Posterior cingulate gyrus (tissue), 11 donors: ENCODE measurements at regions not wholly inside any gene's neighbourhood (a gene's known extent, or its start where the extent isn't known, plus 50 kb on each side); places are given as distances from the start of the nearest gene placed in this dataset.

Experiments used
- DNase-seq, 10 donors: peaks; one replicate each; pipeline versions ENCODE4 v3.0.0 to v3.0.0-alpha.2; 2020 to 2021; ENCODE audit warnings: mixed read lengths in 3 of 10
- intact Hi-C: fragments of 100-400 bp; cut with DNase I; formaldehyde crosslinking; loops from one replicate; pipeline ENCODE4 v1.15.1; 2023

DNA sequence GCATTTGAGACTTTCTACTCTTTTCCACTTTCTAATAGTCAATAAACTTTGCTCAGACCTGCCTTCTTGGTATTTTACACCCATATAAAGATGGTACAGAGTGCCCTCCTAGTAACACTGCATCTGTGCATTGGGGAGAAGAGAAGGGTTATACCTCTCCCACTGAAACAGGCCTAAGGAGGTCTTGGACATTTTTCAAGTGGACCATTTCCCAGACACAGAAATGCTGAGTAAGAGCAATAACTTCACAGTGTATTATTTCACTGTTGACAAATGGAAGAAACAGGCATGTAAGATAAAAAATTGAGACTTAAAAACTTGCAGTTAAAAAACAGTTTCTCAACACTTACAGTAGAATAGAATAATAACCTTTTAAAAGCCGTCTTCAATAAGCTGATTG lies 1224.0 kb upstream of the CDH18 start:
- intact Hi-C loops, result no loop called here
- no peak for DNase-seq

DNA sequence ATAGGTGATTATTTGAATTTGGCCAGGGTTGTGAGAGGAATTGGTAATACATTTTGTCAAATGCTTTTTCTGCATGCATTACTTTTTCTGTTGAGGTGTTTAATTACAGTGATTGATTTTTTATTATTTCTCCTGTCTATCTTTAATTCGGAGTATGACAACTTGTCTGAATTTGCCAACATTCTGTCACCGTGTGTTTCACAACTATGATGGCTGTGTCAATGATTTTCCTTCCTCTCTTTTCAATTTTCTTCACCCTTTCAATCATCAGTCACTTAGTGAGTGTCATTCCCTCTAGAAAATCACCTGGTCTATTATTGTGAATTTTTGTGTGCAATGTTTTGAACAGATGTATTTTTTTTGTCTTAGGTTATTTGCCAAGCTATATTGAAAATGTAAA lies 1221.4 kb upstream of the CDH18 start:
- no peak for DNase-seq
- intact Hi-C loops, result no loop called here

DNA sequence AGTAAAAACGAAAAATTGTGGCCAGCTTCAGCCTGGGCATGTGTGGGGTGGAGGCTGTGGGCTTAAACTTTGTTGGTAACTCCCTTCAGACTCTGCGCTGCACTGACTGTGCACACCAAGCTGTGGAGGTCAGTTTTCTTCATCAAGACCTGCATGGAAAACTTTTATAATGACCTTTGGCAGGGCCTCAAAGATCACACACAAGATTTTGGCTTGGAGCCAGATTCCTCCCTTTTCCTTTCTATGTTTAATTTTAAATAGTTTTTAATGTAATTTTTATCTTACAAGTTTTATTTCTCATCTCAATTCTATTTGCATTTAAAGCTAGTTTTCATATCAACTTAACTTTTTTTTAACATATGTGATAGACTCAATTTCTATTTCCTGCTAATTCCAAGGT lies 1211.1 kb upstream of the CDH18 start:
- intact Hi-C loops, result no loop called here
- DNase-seq, result no peak

DNA sequence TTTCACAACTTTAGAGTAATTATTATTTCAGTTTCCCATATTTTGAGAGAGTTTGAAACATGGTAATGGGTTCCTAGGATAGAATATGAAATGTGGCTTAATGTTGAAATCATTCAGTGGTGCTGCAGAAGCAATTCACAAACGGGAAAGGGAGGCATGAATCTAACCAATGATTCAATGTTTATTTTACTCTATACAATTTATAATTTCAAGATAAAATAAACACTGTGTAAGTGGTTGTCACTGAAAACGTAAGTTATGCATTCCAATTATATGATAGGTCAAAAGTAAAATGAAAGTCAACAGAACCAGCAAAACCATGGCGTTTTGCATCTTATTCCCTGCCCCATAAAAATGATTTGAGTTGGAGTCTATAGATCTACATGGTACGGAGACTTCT lies 1207.1 kb upstream of the CDH18 start:
- intact Hi-C loops, result no loop called here

DNA sequence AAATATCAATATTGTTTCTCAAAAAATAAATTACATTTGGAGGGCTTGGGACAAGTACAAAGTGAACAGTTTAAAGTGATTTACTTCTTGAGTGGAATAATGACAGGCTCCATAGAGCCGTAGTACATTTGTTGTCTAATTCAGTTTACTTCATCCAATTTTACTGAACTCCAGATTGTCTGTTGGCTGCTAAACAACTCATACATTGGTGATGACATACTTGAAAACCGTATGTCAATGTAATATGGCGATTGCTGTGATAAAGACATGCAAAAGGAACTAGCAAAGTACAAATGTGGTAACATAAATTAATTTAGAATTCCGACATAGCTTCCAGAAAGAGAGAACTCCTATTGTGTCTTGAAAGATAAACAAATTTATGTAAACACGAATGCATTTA lies 1197.5 kb upstream of the CDH18 start:
- DNase-seq, result no peak
- intact Hi-C loops, result no loop called here

More for the DNA sequence above, 1207.1 kb upstream of the CDH18 start:
- DNase-seq, result no peak

DNA sequence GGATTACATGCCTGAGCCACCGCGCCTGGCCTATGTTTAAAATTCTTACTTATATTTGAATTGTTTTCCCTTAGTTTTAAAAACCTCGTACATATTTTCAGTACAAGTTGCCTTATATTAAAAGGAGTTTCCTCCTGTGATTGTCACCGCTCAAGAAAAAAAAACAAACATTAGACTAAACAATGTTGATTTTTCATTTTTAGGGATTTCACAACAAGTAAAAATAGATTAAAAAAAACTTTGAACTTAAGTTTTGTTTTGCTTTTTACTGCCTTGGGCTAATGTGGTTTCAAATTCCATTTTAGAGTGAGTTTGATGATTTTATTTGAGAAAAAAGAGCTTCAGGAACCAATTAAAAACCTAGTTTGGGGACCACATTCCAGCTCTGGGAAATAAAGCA lies 1196.6 kb upstream of the CDH18 start:
- intact Hi-C loops, result no loop called here
- DNase-seq, result no peak

DNA sequence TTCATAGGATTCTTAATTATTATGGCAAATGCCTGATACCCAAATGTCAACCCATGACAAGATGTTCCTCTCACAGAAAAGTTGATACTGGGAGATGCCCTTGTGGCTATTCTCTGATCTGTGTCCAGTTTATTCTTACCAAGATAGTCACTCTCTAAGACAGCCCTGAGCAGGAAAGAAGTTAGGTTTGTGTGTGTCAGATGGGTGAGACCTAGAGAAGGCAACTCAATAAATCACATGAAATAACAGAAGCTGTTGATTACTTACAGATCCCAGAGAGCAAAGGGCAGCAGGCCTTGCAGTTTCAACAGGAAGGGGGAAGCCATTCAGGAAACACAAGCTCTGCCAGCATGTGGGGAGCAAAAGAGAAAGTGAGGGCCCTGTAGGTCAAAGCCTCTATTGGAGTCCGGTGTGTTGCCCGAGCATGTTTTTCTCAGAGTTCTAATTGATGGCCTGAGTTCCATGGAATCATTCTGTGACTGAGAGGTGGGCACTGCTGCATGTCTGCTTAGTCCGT lies 1193.7 kb upstream of the CDH18 start:
- intact Hi-C loops, result no loop called here
- DNase-seq, result no peak

DNA sequence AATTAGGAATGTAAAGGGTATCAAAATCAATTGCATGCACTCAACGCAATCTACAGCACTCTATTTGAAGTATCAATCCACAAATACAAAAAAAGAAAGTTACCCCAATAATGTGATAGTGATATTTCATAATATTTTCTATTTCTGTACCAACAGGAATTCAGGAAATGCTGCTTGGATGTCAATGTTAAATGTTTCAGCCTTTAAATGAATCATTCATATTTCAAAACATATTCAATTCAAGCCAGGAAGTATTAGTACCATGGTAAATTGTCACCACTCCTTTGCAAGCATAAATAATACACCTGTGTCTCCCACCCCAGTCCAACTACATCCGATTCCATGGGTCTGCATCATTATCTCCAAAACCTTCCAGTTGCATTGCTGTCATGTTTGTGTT lies 1185.5 kb upstream of the CDH18 start:
- no peak for DNase-seq

DNA sequence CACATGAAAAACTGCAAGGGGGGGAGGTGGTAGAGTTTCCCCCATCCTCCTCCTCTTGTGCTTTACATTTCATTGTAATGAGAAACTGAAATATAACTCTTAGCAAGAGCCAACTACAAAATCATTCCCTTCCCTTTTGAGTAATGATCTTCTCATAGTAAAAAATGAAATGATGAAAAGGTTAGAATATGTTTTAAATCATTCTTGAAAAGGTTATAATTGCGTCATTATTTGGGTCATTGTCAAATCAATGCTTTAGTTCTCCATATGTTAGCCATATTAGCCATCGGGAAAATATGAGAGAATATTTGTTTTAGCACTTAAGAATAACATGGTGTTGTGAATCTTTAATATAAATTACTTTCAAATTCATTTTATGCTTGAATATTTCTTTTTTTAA lies 1185.0 kb upstream of the CDH18 start:
- intact Hi-C loops, result no loop called here
- no peak for DNase-seq

More for the DNA sequence above, 1185.5 kb upstream of the CDH18 start:
- intact Hi-C loops, result no loop called here

DNA sequence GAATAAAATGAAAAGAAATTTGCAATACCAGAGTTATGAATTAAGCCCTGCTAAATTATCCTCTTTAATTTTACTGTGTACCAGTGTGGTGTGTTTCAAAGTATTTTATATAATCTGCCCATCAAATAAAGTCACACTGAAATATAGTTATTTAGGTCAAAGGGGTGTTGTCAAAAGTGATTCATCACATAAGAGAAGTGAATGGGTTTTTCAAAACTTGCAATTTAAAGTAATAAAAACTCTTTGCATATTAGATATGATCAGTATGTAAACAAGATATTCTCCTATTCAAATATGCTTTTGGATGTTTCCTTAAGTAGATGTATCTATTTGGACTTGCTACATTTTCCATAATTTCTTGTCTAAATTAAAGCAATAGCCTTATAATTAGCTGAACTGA lies 1183.0 kb upstream of the CDH18 start:
- intact Hi-C loops, result no loop called here

DNA sequence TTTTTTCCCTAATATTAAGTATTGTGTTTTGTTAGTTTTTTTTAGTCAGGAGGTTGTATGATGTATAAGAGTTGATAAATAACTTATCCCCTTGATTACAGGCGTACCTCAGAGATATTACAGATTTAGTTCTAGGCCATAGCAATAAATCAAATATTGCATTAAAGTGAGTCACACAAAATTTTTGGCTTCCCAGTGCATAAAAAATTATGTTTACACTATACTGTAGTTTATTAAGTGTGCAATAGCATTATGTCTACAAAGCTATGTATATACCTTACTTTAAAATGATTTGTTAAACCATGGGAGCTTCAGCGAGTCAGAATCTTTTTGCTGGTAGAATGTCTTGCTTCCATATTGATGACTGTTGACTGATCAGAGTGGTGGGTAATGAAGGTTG lies 1180.6 kb upstream of the CDH18 start:
- intact Hi-C loops, result no loop called here

More for the DNA sequence above, 1183.0 kb upstream of the CDH18 start:
- no peak for DNase-seq

DNA sequence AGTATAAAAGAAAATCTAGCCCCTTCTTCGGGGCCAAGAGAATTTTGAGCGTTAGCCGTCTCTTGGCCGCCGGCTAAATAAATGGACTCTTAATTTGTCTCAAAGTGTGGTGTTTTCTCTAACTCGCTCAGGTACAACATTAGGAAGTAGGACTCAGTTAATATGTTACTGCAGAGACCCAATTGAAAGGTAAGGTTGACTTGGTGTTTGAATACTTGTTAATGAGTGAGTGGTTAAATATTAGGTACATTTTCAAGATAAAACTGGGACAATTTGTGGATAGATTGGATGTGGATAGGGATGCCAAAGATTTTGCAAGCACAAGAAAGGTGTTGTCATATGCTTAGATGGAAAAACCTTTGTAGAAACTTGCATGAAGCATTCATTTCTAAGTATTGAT lies 1177.3 kb upstream of the CDH18 start:
- intact Hi-C loops, result no loop called here
- no peak for DNase-seq

More for the DNA sequence above, 1180.6 kb upstream of the CDH18 start:
- no peak for DNase-seq

DNA sequence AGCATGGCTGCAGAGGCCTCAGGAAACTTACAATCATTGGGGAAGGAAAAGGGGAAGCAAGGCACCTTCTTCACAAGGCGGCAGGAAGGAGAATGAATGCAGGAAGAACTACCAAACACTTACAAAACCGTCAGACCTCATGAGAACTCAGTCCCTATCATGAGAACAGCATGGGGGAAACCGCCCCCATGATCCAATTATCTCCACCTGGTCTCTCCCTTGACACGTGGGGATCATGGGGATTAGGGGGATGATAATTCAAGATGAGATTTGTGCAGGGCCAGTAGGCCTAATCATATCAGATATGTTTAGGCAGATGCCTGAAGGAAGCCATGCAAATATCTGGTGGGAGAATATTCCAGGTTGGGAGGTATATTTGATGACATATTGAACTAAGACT lies 1176.4 kb upstream of the CDH18 start:
- DNase-seq, result no peak
- intact Hi-C loops, result no loop called here

DNA sequence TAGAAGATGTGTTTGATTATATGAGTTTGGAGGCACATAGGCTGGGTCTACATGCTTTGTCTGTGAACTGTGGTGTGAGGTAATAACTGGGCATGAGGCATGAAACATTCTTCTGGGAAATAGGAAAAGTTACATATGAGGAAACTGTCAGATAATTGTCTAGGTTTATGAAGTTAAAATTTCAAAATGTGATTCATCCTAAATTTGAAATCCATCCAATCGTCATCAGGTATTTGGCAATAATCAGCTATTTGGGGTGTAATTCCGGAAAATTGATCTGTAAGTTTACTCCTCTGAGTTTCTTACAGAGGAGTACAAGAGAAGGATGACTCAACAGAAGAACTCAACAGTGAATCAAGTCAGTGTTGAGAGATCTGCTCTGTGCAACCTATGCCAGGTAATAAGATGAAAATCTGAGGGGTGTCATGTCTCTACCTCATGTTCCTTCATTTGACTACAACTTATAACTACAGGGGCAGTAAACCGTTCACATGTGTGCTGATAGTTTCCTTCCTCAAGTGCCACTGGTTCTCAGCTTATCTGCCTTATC lies 1171.6 kb upstream of the CDH18 start:
- DNase-seq, result no peak
- intact Hi-C loops, result no loop called here

DNA sequence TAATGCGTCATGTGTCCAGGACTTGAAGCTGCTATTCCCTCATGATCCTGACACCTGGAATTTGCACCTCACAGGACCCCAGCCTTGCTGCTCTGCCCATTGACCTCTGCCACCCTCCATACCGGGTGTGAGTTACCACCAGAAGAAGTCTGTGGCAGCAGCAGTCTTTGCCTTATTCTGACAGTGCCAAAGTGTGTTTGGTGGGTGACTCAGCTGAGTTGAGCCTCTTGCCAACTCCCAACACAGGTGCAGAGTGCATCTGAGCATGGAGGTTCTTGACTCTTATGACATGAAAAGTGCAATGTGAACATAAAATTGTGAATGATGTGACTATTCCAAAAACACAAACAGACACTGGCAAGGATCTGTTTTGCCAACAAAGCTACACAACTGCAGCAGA lies 1166.5 kb upstream of the CDH18 start:
- intact Hi-C loops, result no loop called here
- peak in 1 of 10 donors; percentile 46 for DNase-seq

DNA sequence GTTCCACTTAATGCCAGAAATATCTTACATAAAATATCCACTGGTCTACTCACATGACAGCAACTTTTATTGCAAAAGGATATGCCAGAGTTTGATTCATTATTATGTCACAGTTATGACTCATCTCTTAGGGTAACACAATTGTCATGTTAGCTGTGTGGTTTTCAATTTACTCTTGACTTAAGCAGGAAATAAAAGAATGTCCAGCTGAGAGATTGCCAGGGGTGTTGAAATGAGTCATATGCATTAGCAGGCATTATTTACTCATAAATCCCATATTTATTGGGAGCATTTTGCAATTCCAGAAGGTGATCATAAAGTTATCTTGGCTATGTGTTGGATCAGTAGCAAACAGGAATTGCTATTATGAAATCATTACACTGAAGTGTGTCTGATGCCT lies 1164.6 kb upstream of the CDH18 start:
- DNase-seq, result no peak
- intact Hi-C loops, result no loop called here

DNA sequence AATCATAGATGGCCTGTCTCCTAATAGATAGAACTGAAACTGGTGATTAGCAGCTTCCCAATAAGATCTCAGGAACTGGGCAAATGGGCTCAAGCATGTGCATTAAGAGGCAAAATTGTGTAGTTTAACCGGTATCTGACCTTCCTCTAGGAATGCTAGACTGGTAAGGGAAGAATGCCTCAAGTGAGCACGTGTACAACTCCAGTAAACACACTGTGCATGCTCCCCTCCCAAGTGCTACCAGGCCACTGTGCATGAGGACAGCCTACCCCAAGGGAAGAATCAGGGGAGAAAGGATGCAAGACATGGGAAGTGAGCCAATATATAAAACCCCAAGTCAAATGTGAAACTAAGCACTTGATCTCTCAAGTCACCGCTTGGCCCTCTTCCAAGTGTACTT lies 1157.4 kb upstream of the CDH18 start:
- no peak for DNase-seq
- intact Hi-C loops, result no loop called here

DNA sequence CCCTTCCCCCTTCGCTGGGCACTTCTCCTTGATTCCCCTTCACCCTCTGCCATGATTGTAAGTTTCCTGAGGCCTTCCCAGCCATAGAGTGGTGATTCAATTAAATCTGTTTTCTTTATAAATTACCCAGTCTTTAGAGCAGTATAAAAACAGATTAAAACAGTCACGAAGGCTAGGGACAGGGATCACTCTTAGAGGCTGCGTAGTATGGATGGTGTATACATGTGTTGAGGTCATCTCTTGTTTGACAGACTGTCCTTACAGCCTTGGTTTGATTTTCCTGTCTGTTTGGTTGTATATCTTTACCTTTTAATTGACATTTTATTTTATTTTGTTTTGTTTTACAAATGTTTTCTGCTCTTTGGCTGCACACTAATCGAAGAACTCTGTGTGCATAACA lies 1155.7 kb upstream of the CDH18 start:
- intact Hi-C loops, result no loop called here
- no peak for DNase-seq

DNA sequence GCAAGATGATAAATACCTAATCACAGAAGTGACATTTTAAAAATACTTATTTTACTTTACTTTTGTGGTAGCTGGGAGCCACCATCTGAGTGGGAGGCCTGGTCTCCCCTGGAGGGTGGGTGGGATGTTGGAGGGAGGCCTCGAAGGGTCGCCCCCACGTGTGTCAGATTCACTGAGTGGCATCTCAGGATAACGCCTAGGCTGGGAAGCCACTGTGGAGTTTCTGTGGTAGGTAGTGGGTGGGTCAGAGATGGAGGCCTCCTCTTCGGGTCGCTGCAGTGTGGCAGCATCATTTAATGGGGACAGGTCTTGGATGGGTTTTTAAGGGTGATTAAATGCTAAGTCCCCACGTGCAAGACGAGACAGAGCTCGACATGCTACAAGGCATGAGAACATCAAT lies 1154.8 kb upstream of the CDH18 start:
- DNase-seq, result no peak

DNA sequence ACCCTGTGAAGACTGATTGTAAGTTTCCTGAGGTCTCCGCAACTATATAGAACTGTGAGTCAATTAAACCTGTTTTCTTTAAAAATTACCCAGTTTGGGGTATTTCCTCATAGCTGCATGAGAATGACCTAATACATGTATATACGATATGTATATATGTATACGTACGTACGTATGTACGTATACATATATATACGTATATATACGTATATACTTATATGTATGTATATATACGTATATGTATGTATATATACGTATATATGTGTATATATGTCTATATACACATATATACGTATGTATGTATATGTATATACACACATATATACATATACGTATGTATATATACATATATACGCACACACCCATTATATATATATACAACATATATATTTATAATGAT lies 1153.0 kb upstream of the CDH18 start:
- DNase-seq, result no peak
- intact Hi-C loops, result no loop called here

More for the DNA sequence above, 1154.8 kb upstream of the CDH18 start:
- intact Hi-C loops, result no loop called here

DNA sequence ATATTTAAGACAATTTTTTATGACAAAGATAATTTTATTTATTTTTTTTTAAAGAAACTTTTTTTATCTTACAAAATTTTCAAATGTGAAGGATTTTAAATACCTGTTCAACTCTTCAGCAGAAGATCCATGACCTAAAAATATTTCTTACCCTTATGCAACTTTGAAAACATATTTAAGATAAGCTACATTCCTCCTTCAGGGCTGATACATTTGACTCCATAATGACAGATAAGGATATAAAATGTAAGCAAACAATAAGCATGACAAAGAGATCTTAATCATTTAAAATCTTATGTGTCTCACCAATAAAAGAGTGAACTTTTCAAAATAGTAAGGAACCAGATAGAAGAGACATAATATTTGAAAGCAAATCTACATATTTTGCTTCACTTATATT lies 1138.2 kb upstream of the CDH18 start:
- no peak for DNase-seq
- intact Hi-C loops, result no loop called here

DNA sequence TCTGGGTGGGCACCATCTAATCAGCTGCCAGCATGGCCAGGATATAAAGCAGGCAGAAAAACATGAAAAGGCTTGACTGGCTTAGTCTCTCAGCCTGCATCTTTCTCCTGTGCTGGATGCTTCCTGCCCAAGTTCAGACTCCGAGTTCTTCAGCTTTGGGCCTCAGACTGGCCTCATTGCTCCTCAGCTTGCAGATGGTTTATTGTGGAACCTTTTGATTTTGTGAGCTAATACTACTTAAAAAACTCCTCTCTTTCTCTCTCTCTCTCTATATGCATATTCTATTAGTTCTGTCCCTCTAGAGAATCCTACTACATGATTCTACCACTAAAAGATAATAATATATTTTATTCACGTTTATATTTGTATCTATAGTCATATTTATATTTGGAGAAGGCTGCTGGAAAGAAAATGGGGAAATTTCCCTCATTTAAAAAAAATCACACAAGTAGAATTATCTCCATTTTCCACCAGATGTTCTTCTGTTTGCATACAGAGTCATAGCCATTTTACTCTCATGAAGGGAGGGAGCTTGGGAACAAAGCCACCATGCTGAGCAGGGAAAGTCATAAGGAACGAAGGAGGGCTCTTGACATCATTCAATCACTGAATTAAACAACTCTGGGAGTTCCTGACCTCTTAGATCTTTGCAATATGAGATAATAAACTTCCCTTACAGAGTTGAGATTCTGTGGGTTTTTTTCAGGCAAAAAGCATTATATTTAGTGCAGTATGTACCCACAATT lies 1137.4 kb upstream of the CDH18 start:
- DNase-seq, result no peak
- intact Hi-C loops, result no loop called here
